Nephron progenitor cell (in vitro differentiated cells): ENCODE measurements at regions not wholly inside any gene's neighbourhood (a gene's known extent, or its start where the extent isn't known, plus 50 kb on each side); places are given as distances from the start of the nearest gene placed in this dataset.

ENCODE experiments used
- DNase-seq: peaks from one replicate; pipeline ENCODE4 v3.0.0; 2021
- H3K27ac Mint-ChIP-seq: 2 replicates; pipeline ENCODE4 v1.8.0; 2021; ENCODE audit warnings: mild to moderate bottlenecking, moderate library complexity, mixed read lengths
- H3K27me3 Mint-ChIP-seq: 2 replicates; pipeline ENCODE4 v1.8.0; 2021; ENCODE audit warnings: mild to moderate bottlenecking, low read depth, mixed read lengths; ENCODE audit not compliant: poor library complexity
- H3K36me3 Mint-ChIP-seq: 2 replicates; pipeline ENCODE4 v1.8.0; 2021; ENCODE audit warnings: low read depth, mixed read lengths
- H3K4me1 Mint-ChIP-seq: 2 replicates; pipeline ENCODE4 v1.8.0; 2021; ENCODE audit warnings: mixed read lengths
- H3K4me3 Mint-ChIP-seq: 2 replicates; pipeline ENCODE4 v1.8.0; 2021; ENCODE audit warnings: mild to moderate bottlenecking, moderate library complexity, mixed read lengths
- H3K9me3 Mint-ChIP-seq: 2 replicates; pipeline ENCODE4 v1.8.0; 2021; ENCODE audit warnings: mild to moderate bottlenecking, moderate library complexity, mixed read lengths
- CTCF ChIP-seq: fragments of 200-600 bp; sonication (generic); IDR thresholded peaks from 2 replicates; pipeline ENCODE4 v1.5.0; 2021; ENCODE audit warnings: antibody characterized with exemption

GRCh38 chr10:104557966-104558365 is 83.1 kb upstream of the SORCS3 start:
- no peak for DNase-seq
- TF ChIP-seq CTCF: no peak
- Mint-ChIP-seq H3K27me3 (peaks cover 16% of the 10 kb centered on the region), H3K4me3 (no peak overlapping the region), H3K4me1 (no peaks in the 10 kb centered on the region), H3K36me3 (no peaks in the 10 kb centered on the region), H3K9me3 (no peaks in the 10 kb centered on the region), H3K27ac (no peak overlapping the region)

- H3K9me3 Mint-ChIP-seq: no peaks in the 10 kb centered on the region
- no peak for TF ChIP-seq CTCF
- H3K27ac Mint-ChIP-seq: no peak overlapping the region
- no peaks in the 10 kb centered on the region for H3K4me1 Mint-ChIP-seq
- H3K36me3 Mint-ChIP-seq: no peaks in the 10 kb centered on the region
- H3K27me3 Mint-ChIP-seq: peaks cover 13% of the 10 kb centered on the region
- no peak for DNase-seq
- no peak overlapping the region for H3K4me3 Mint-ChIP-seq
These were observed 81.2 kb upstream of the SORCS3 start for GRCh38 chr10:104559935-104560334.

- no peaks in the 10 kb centered on the region for H3K4me1 Mint-ChIP-seq
- no peak for TF ChIP-seq CTCF
- H3K9me3 Mint-ChIP-seq: peaks cover 17% of the 10 kb centered on the region
- H3K27ac Mint-ChIP-seq: no peak overlapping the region
- peaks cover 5% of the 10 kb centered on the region for H3K27me3 Mint-ChIP-seq
- H3K36me3 Mint-ChIP-seq: no peaks in the 10 kb centered on the region
- H3K4me3 Mint-ChIP-seq: no peak overlapping the region
- DNase-seq: no peak
These were observed 78.0 kb upstream of the SORCS3 start for GRCh38 chr10:104563051-104563450.

- no peak for DNase-seq
- Mint-ChIP-seq H3K27ac (no peak overlapping the region), H3K27me3 (peaks cover 5% of the 10 kb centered on the region), H3K9me3 (peaks cover 19% of the 10 kb centered on the region), H3K4me1 (no peaks in the 10 kb centered on the region), H3K4me3 (no peak overlapping the region), H3K36me3 (no peaks in the 10 kb centered on the region)
- no peak for TF ChIP-seq CTCF
These were observed 77.5 kb upstream of the SORCS3 start for GRCh38 chr10:104563548-104563947.

GRCh38 chr10:104574427-104574826 is 66.7 kb upstream of the SORCS3 start:
- H3K27me3 Mint-ChIP-seq: no peaks in the 10 kb centered on the region
- H3K4me3 Mint-ChIP-seq: no peak overlapping the region
- no peak for TF ChIP-seq CTCF
- DNase-seq: no peak
- H3K27ac Mint-ChIP-seq: no peak overlapping the region
- H3K9me3 Mint-ChIP-seq: peaks cover 20% of the 10 kb centered on the region
- H3K4me1 Mint-ChIP-seq: no peaks in the 10 kb centered on the region
- no peaks in the 10 kb centered on the region for H3K36me3 Mint-ChIP-seq

GRCh38 chr10:104574838-104575237 is 66.3 kb upstream of the SORCS3 start:
- Mint-ChIP-seq H3K27me3 (no peaks in the 10 kb centered on the region), H3K36me3 (no peaks in the 10 kb centered on the region), H3K4me1 (no peaks in the 10 kb centered on the region), H3K27ac (no peak overlapping the region), H3K9me3 (peaks cover 16% of the 10 kb centered on the region), H3K4me3 (no peak overlapping the region)
- no peak for DNase-seq
- no peak for TF ChIP-seq CTCF
